IMR-90 (cell line): ENCODE measurements at regions not wholly inside any gene's neighbourhood (a gene's known extent, or its start where the extent isn't known, plus 50 kb on each side); places are given as distances from the start of the nearest gene placed in this dataset.

Source experiments
- ATAC-seq: fragments of 200-7000 bp; cut with Tn5 transposase; 2 replicates; pipeline ENCODE4 v1.9.1; 2020; ENCODE audit warnings: low read depth, mild to moderate bottlenecking, moderate library complexity
- BruUV-seq: library from RNA; stranded (reverse); fragments of 400-500 nt; replicated peaks from 2 replicates; lab custom pipeline; 2021; lab: Mats Ljungman, UMichigan
- CTCF ChIA-PET: fragments of 300-600 bp; formaldehyde crosslinking; extraction: SDS; loops from one replicate; lab custom pipeline; 2021; ENCODE audit warnings: antibody characterized with exemption; lab: Yijun Ruan, JAX
- POLR2A ChIA-PET: fragments of 300-600 bp; sonication (Branson Sonifier 250); formaldehyde crosslinking; loops from one replicate; lab custom pipeline; 2022; ENCODE audit warnings: antibody characterized with exemption; ENCODE audit not compliant: unreplicated experiment; lab: Charles Lee
- DNase-seq: peaks from one replicate; pipeline ENCODE4 v3.0.0; 2013
- H2AFZ ChIP-seq: replicated peaks from 2 replicates; pipeline ENCODE3; 2013; ENCODE audit warnings: low read length, mild to moderate bottlenecking; ENCODE audit not compliant: poor library complexity
- H2AK5ac ChIP-seq: 2 replicates; pipeline ENCODE4 v1.6.1; 2013; ENCODE audit warnings: low read depth, low read length, inconsistent platforms
- H2AK9ac ChIP-seq: replicated peaks from 2 replicates; pipeline ENCODE3; 2013; ENCODE audit warnings: mild to moderate bottlenecking, low read depth, low read length, moderate library complexity; ENCODE audit not compliant: poor library complexity
- H2BK120ac ChIP-seq: 2 replicates; pipeline ENCODE4 v1.6.1; 2013; ENCODE audit warnings: low read depth, low read length, inconsistent platforms
- H2BK15ac ChIP-seq: 3 replicates; pipeline ENCODE4 v1.6.1; 2013; ENCODE audit warnings: low read depth, low read length, inconsistent platforms
- H2BK20ac ChIP-seq: 2 replicates; pipeline ENCODE4 v1.6.1; 2013; ENCODE audit warnings: low read depth, mild to moderate bottlenecking, inconsistent platforms, low read length, moderate library complexity
- H2BK5ac ChIP-seq: 2 replicates; pipeline ENCODE4 v1.6.1; 2013; ENCODE audit warnings: mild to moderate bottlenecking, low read depth, low read length, inconsistent platforms; ENCODE audit not compliant: poor library complexity, severe bottlenecking
- H3K14ac ChIP-seq: replicated peaks from 2 replicates; pipeline ENCODE4 v1.6.1; 2013; ENCODE audit warnings: low read depth, low read length, inconsistent platforms
- H3K18ac ChIP-seq: 2 replicates; pipeline ENCODE4 v1.6.1; 2013; ENCODE audit warnings: low read depth, low read length, control low read depth
- H3K23ac ChIP-seq: 2 replicates; pipeline ENCODE4 v1.6.1; 2013; ENCODE audit warnings: low read depth, low read length, inconsistent platforms
- H3K27ac ChIP-seq: 2 replicates; pipeline ENCODE4 v1.5.1; 2013; ENCODE audit warnings: mild to moderate bottlenecking, control low read depth, low read length; ENCODE audit not compliant: insufficient read depth
- H3K27me3 ChIP-seq: 2 replicates; pipeline ENCODE4 v1.6.1; 2013; ENCODE audit warnings: low read length; ENCODE audit not compliant: control insufficient read depth, insufficient read depth
- H3K36me3 ChIP-seq: 2 replicates; pipeline ENCODE4 v1.6.1; 2013; ENCODE audit warnings: low read length, mixed read lengths; ENCODE audit not compliant: control insufficient read depth, insufficient read depth
- H3K4ac ChIP-seq: 2 replicates; pipeline ENCODE4 v1.6.1; 2013; ENCODE audit warnings: low read depth, low read length, inconsistent platforms
- H3K4me1 ChIP-seq: 2 replicates; pipeline ENCODE4 v1.6.1; 2013; ENCODE audit warnings: low read length, mixed read lengths; ENCODE audit not compliant: control insufficient read depth, insufficient read depth
- H3K4me2 ChIP-seq: 2 replicates; pipeline ENCODE4 v1.6.1; 2013; ENCODE audit warnings: low read depth, mild to moderate bottlenecking, control low read depth, low read length, moderate library complexity
- H3K4me3 ChIP-seq: 2 replicates; pipeline ENCODE4 v1.5.1; 2013; ENCODE audit warnings: low read depth, mild to moderate bottlenecking, control low read depth, low read length, moderate library complexity; ENCODE audit not compliant: insufficient read depth
- H3K56ac ChIP-seq: 2 replicates; pipeline ENCODE4 v1.6.1; 2013; ENCODE audit warnings: low read length, inconsistent platforms; ENCODE audit not compliant: insufficient read depth; ENCODE audit errors: extremely low read depth
- H3K79me1 ChIP-seq, 2 experiments: 2 replicates each; pipeline ENCODE4 v1.6.1; 2013; ENCODE audit warnings: low read length in 2 of 2, inconsistent platforms in 1 of 2, low read depth in 1 of 2
- H3K9ac ChIP-seq: 2 replicates; pipeline ENCODE4 v1.6.1; 2013; ENCODE audit warnings: low read depth, low read length, control low read depth
- H3K9me1 ChIP-seq: 2 replicates; pipeline ENCODE4 v1.6.1; 2013; ENCODE audit warnings: low read length, inconsistent platforms; ENCODE audit not compliant: insufficient read depth
- H3K9me3 ChIP-seq: 2 replicates; pipeline ENCODE4 v1.6.1; 2013; ENCODE audit warnings: low read length; ENCODE audit not compliant: control insufficient read depth, insufficient read depth
- H4K20me1 ChIP-seq: 2 replicates; pipeline ENCODE4 v1.6.1; 2013; ENCODE audit warnings: low read length, inconsistent platforms; ENCODE audit not compliant: insufficient read depth
- H4K5ac ChIP-seq: 2 replicates; pipeline ENCODE4 v1.6.1; 2013; ENCODE audit warnings: mild to moderate bottlenecking, low read depth, low read length, control low read depth
- H4K8ac ChIP-seq, 2 experiments: 2 replicates each; pipeline ENCODE4 v1.6.1; 2013; ENCODE audit warnings: low read depth in 2 of 2, low read length in 2 of 2, control low read depth in 1 of 2, inconsistent platforms in 1 of 2
- H4K91ac ChIP-seq: 2 replicates; pipeline ENCODE4 v1.6.1; 2013; ENCODE audit warnings: low read depth, low read length, inconsistent platforms; ENCODE audit not compliant: insufficient read depth
- MAFK ChIP-seq: IDR thresholded peaks from 2 replicates; pipeline ENCODE4 v1.6.1; 2012; ENCODE audit warnings: low read depth, low read length, improper control_type of control experiment
- MAZ ChIP-seq: IDR thresholded peaks from 2 replicates; pipeline ENCODE4 v1.6.1; 2012; ENCODE audit warnings: low read depth, mild to moderate bottlenecking, low read length, improper control_type of control experiment, moderate library complexity, borderline replicate concordance
- MXI1 ChIP-seq: IDR thresholded peaks from 2 replicates; pipeline ENCODE4 v1.6.1; 2012; ENCODE audit warnings: low read depth, mild to moderate bottlenecking, low read length, moderate library complexity, borderline replicate concordance
- POLR2A ChIP-seq: IDR thresholded peaks from 2 replicates; pipeline ENCODE4 v1.6.1; 2012; ENCODE audit warnings: mild to moderate bottlenecking, low read depth, low read length
- RFX5 ChIP-seq: IDR thresholded peaks from 2 replicates; pipeline ENCODE4 v1.8.0; 2012; ENCODE audit warnings: low read depth, mild to moderate bottlenecking, low read length, moderate library complexity
- WGBS, 2 experiments: methylation state at CpG; one replicate each; pipeline versions ENCODE4 v1.1.5 to v1.1.7; 2013; ENCODE audit warnings: missing lambda C conversion rate in 2 of 2; ENCODE audit not compliant: insufficient read length in 1 of 2; ENCODE audit errors: extremely low coverage in 2 of 2; 5-methylcytosine and 5-hydroxymethylcytosine counted together
- dilution Hi-C: fragments of 300-500 bp; cut with HindIII; formaldehyde crosslinking; loops from one replicate; pipeline ENCODE4 v1.14.3; 2018; ENCODE audit warnings: low sequenced_read_pairs; ENCODE audit not compliant: unreplicated experiment
- in situ Hi-C: fragments of 300-500 bp; cut with MboI; formaldehyde crosslinking; loops from 3 replicates; pipeline ENCODE4 v1.14.3; 2019; ENCODE audit warnings: low sequenced_read_pairs, inconsistent platforms, mixed read lengths
- intact Hi-C: fragments of 100-400 bp; cut with micrococcal nuclease; formaldehyde crosslinking; loops from 2 replicates; pipeline ENCODE4 v1.10.0; 2022
- TF ChIP-seq, protein P1 (sequence below): fragments of 150-350 bp; IDR thresholded peaks from 2 replicates; pipeline ENCODE4 v1.6.1; 2016; ENCODE audit warnings: low read depth, mild to moderate bottlenecking, low read length, moderate library complexity, borderline replicate concordance

GRCh38 chr4:77284036-77284435, 127.0 kb downstream of the CCNG2 start:
- no peaks in the 10 kb centered on the region for H3K9me3 ChIP-seq
- H4K5ac ChIP-seq = no peak overlapping the region
- H3K56ac ChIP-seq = no peak overlapping the region
- no peak overlapping the region for H2BK120ac ChIP-seq
- CTCF ChIA-PET = interaction anchor here (0.6 to 0.7 kb wide), 2 partner anchors 43 to 120 kb away, joined by 3 to 4 read pairs; no protein-coding TSS in a partner anchor
- H2BK15ac ChIP-seq = no peak overlapping the region
- no peak overlapping the region for H3K14ac ChIP-seq
- no peak overlapping the region for H3K18ac ChIP-seq
- no peak overlapping the region for H3K4me2 ChIP-seq
- H3K9ac ChIP-seq = no peak overlapping the region
- H2AFZ ChIP-seq = no peak overlapping the region
- H2AK5ac ChIP-seq = no peak overlapping the region
- H3K4ac ChIP-seq = no peak overlapping the region
- no peak overlapping the region for H2AK9ac ChIP-seq
- intact Hi-C loops = no loop called here
- dilution Hi-C loops = no loop called here
- no peak overlapping the region for H4K8ac ChIP-seq
- H2BK20ac ChIP-seq = no peak overlapping the region
- no peak overlapping the region for H3K4me3 ChIP-seq
- no peaks in the 10 kb centered on the region for H3K4me1 ChIP-seq
- H2BK5ac ChIP-seq = no peak overlapping the region
- BruUV-seq = no TSS peak
- no peak overlapping the region for H4K91ac ChIP-seq
- no peak overlapping the region for H3K27ac ChIP-seq
- H3K27me3 ChIP-seq = no peaks in the 10 kb centered on the region
- H3K36me3 ChIP-seq = no peaks in the 10 kb centered on the region
- no peak for DNase-seq
- POLR2A ChIA-PET = no interaction called here
- in situ Hi-C loops = no loop called here
- no peak for ATAC-seq
- no peaks in the 10 kb centered on the region for H4K20me1 ChIP-seq
- H3K79me1 ChIP-seq = no peaks in the 10 kb centered on the region
- no peaks in the 10 kb centered on the region for H3K9me1 ChIP-seq
- no peak overlapping the region for H3K23ac ChIP-seq
- no CpG with 5 or more reads among the region's 2 CpGs for WGBS, 2 experiments
- TF ChIP-seq RFX5 (no peak), POLR2A (no peak), MAZ (no peak), MXI1 (no peak), MAFK (no peak)
- TF ChIP-seq, protein P1, sequence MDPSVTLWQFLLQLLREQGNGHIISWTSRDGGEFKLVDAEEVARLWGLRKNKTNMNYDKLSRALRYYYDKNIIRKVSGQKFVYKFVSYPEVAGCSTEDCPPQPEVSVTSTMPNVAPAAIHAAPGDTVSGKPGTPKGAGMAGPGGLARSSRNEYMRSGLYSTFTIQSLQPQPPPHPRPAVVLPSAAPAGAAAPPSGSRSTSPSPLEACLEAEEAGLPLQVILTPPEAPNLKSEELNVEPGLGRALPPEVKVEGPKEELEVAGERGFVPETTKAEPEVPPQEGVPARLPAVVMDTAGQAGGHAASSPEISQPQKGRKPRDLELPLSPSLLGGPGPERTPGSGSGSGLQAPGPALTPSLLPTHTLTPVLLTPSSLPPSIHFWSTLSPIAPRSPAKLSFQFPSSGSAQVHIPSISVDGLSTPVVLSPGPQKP = no peak
